A549 (cell line): ENCODE measurements at regions not wholly inside any gene's neighbourhood (a gene's known extent, or its start where the extent isn't known, plus 50 kb on each side); places are given as distances from the start of the nearest gene placed in this dataset.

Source experiments
- ATAC-seq, 2 experiments: fragments of 200-7000 bp in 1 of 2; fragments of >200 bp in 1 of 2; cut with Nextera tagmentation in 1 of 2; cut with Tn5 transposase in 1 of 2; 3 replicates each; pipeline versions ENCODE4 v1.8.0 to v1.9.1; 2018 to 2020; ENCODE audit warnings: mild to moderate bottlenecking in 1 of 2, moderate library complexity in 1 of 2
- CTCF ChIA-PET: fragments of 300-600 bp; sonication (Branson Sonifier 250); formaldehyde crosslinking; extraction: SDS; loops from one replicate; lab custom pipeline; 2021; ENCODE audit warnings: antibody characterized with exemption, inconsistent platforms; lab: Yijun Ruan, JAX
- POLR2A ChIA-PET: fragments of 350-600 bp; formaldehyde crosslinking; extraction: SDS; loops from one replicate; lab custom pipeline; 2021; ENCODE audit warnings: antibody characterized with exemption, inconsistent platforms; lab: Yijun Ruan, JAX
- DNase-seq, 2 experiments: peaks; one replicate each; pipeline versions ENCODE4 v3.0.0 to v3.0.0-alpha.2; 2011 to 2016; ENCODE audit warnings: low read depth in 1 of 2, low spot score in 1 of 2
- FAIRE-seq: peaks from 2 replicates; lab custom pipeline; 2011; peaks lifted over from hg19 to GRCh38; lab: Jason Lieb, UNC
- H3K27ac ChIP-seq, 2 experiments: fragments of >200 bp; sonication (Bioruptor Twin); formaldehyde crosslinking; 3 replicates each; pipeline ENCODE4 v1.5.1; 2016 to 2017
- H3K4me1 ChIP-seq: fragments of >200 bp; sonication (Bioruptor Twin); formaldehyde crosslinking; 3 replicates; pipeline ENCODE4 v1.6.1; 2016
- H3K4me2 ChIP-seq: fragments of >200 bp; sonication (Bioruptor Twin); formaldehyde crosslinking; 3 replicates; pipeline ENCODE4 v1.6.1; 2016
- H3K4me3 ChIP-seq: fragments of >200 bp; sonication (Bioruptor Twin); formaldehyde crosslinking; 3 replicates; pipeline ENCODE4 v1.5.1; 2016
- H3K9me3 ChIP-seq: fragments of >200 bp; sonication (Bioruptor Twin); formaldehyde crosslinking; 3 replicates; pipeline ENCODE4 v1.6.1; 2016
- ATOH8 ChIP-seq: fragments of 250-450 bp; sonication (Bioruptor Pico); IDR thresholded peaks from 2 replicates; pipeline ENCODE4 v1.5.0; 2020; ENCODE audit warnings: low read depth, mild to moderate bottlenecking, moderate library complexity
- BCL3 ChIP-seq: fragments of >200 bp; sonication (Bioruptor Twin); formaldehyde crosslinking; IDR thresholded peaks from 3 replicates; pipeline ENCODE4 v1.6.1; 2016
- CBX2 ChIP-seq: fragments of 200-600 bp; sonication (generic); IDR thresholded peaks from 2 replicates; pipeline ENCODE4 v1.6.1; 2016; ENCODE audit warnings: low read depth, mild to moderate bottlenecking, borderline replicate concordance
- CHD2 ChIP-seq: fragments of 150-350 bp; IDR thresholded peaks from 2 replicates; pipeline ENCODE4 v1.6.1; 2014; ENCODE audit warnings: low read length; ENCODE audit not compliant: partially characterized antibody
- E2F6 ChIP-seq: IDR thresholded peaks from 2 replicates; pipeline ENCODE4 v1.6.1; 2012; ENCODE audit warnings: low read depth, borderline replicate concordance
- EHMT2 ChIP-seq: fragments of 200-600 bp; sonication (generic); IDR thresholded peaks from 2 replicates; pipeline ENCODE4 v1.6.1; 2016; ENCODE audit warnings: antibody characterized with exemption, low read depth, mild to moderate bottlenecking, moderate library complexity
- ELK1 ChIP-seq: fragments of 150-350 bp; IDR thresholded peaks from 2 replicates; pipeline ENCODE4 v1.6.1; 2014; ENCODE audit warnings: low read depth, mild to moderate bottlenecking, low read length
- FOSL2 ChIP-seq, 2 experiments: fragments of 450-650 bp in 1 of 2; fragments of >200 bp in 1 of 2; sonication (Bioruptor Twin) in 1 of 2; formaldehyde crosslinking; IDR thresholded peaks; 2 replicates each; pipeline versions ENCODE4 v1.5.0 to v1.6.1; 2016 to 2020; ENCODE audit warnings: mild to moderate bottlenecking in 1 of 2, moderate library complexity in 1 of 2
- HES2 ChIP-seq: fragments of >200 bp; sonication (Bioruptor Twin); formaldehyde crosslinking; IDR thresholded peaks from 2 replicates; pipeline ENCODE4 v1.6.1; 2016
- HEYL ChIP-seq: fragments of 250-450 bp; sonication (Bioruptor Pico); IDR thresholded peaks from 2 replicates; pipeline ENCODE4 v1.8.0; 2021; ENCODE audit warnings: mild to moderate bottlenecking, moderate library complexity
- KDM1A ChIP-seq: fragments of 200-600 bp; sonication (generic); IDR thresholded peaks from 2 replicates; pipeline ENCODE4 v1.6.1; 2016; ENCODE audit warnings: low read depth, mild to moderate bottlenecking
- MAX ChIP-seq: IDR thresholded peaks from 2 replicates; pipeline ENCODE4 v1.6.1; 2012
- MAZ ChIP-seq: fragments of 150-350 bp; IDR thresholded peaks from 2 replicates; pipeline ENCODE4 v1.6.1; 2014; ENCODE audit warnings: antibody characterized with exemption, low read depth, low read length, borderline replicate concordance
- MYC ChIP-seq: IDR thresholded peaks from 2 replicates; pipeline ENCODE4 v1.6.1; 2012; ENCODE audit warnings: mild to moderate bottlenecking, inconsistent platforms, low read length, improper control_type of control experiment, borderline replicate concordance
- PBX3 ChIP-seq: IDR thresholded peaks from 2 replicates; pipeline ENCODE4 v1.6.1; 2012
- PHF8 ChIP-seq: fragments of 200-600 bp; sonication (generic); IDR thresholded peaks from 2 replicates; pipeline ENCODE4 v1.6.1; 2016; ENCODE audit warnings: low read depth, mild to moderate bottlenecking, antibody characterized with exemption, moderate library complexity, borderline replicate concordance
- POLR2A ChIP-seq: IDR thresholded peaks from 2 replicates; pipeline ENCODE4 v1.6.1; 2012; ENCODE audit warnings: mild to moderate bottlenecking, low read length
- POLR2AphosphoS2 ChIP-seq: conservative IDR thresholded peaks from 2 replicates; pipeline ENCODE4 v1.6.1; 2012; ENCODE audit warnings: low read length, improper control_type of control experiment, inconsistent platforms
- RFX5 ChIP-seq: fragments of 450-650 bp; IDR thresholded peaks from 2 replicates; pipeline ENCODE4 v1.7.1; 2014; ENCODE audit warnings: antibody characterized with exemption, mild to moderate bottlenecking, moderate library complexity
- TP53 ChIP-seq: fragments of 250-450 bp; sonication (Bioruptor Pico); IDR thresholded peaks from 2 replicates; pipeline ENCODE4 v1.5.0; 2021; ENCODE audit warnings: mild to moderate bottlenecking, moderate library complexity
- ZNF302 ChIP-seq: fragments of 250-450 bp; sonication (Bioruptor Pico); IDR thresholded peaks from 2 replicates; pipeline ENCODE4 v1.9.0; 2021; ENCODE audit warnings: inconsistent platforms, mild to moderate bottlenecking, moderate library complexity
- ZSCAN20 ChIP-seq: fragments of 250-450 bp; sonication (Bioruptor Pico); IDR thresholded peaks from 2 replicates; pipeline ENCODE4 v1.8.0; 2022; ENCODE audit warnings: mild to moderate bottlenecking, moderate library complexity
- WGBS: methylation state at CpG from one replicate; pipeline ENCODE4 v1.1.6; 2017; ENCODE audit errors: missing lambda C conversion rate; 5-methylcytosine and 5-hydroxymethylcytosine counted together

- H3K4me2 ChIP-seq: no peak overlapping the region
- FAIRE-seq: no peak
- TF ChIP-seq MAZ (no peak), POLR2A (no peak), ZSCAN20 (CRISPR knock-in tag) (no peak), POLR2AphosphoS2 (no peak), TP53 (CRISPR knock-in tag) (no peak), BCL3 (no peak), PHF8 (no peak), E2F6 (no peak), PBX3 (no peak), HES2 (no peak), ZNF302 (CRISPR knock-in tag) (no peak), CBX2 (no peak), ELK1 (no peak), ATOH8 (CRISPR knock-in tag) (no peak), MAX (no peak)
- TF ChIP-seq, all 56 proteins: peak for 0
- Histone ChIP-seq H3K4me3 (no peak overlapping the region), H3K9me3 (peaks cover 16% of the 10 kb centered on the region), H3K4me1 (peaks cover 7% of the 10 kb centered on the region), H3K27ac (peak overlapping the region; percentile 40 to 69; a peak in 4 of 6 replicates)
- ChIA-PET CTCF (interaction anchor here (1.1 kb wide), 1 partner anchor 174 kb away, joined by 3 read pairs; no protein-coding TSS in a partner anchor), POLR2A (no interaction called here)
- DNase-seq (no peak), ATAC-seq (no peak)
- whole genome bisulfite sequencing: 58% methylated on average over 1 of the region's 1 CpG
These were observed 546.7 kb downstream of the RFC3 start for GRCh38 chr13:34364633-34365032.

- 4% methylated on average over 1 of the region's 1 CpG for WGBS
- H3K4me3 ChIP-seq: no peak overlapping the region
- H3K27ac ChIP-seq: peak overlapping the region; percentile 93 to 99
- H3K4me2 ChIP-seq: no peak overlapping the region
- POLR2A ChIA-PET: no interaction called here
- H3K4me1 ChIP-seq: peaks cover 34% of the 10 kb centered on the region
- FAIRE-seq (no peak), DNase-seq (no peak), ATAC-seq (no peak)
- peaks cover 16% of the 10 kb centered on the region for H3K9me3 ChIP-seq
- CTCF ChIA-PET: no interaction called here
- TF ChIP-seq FOSL2 (IDR thresholded peaks at IDR 0.05): no peak
- no peak for TF ChIP-seq FOSL2 (CRISPR knock-in tag; IDR thresholded peaks at IDR 0.05)
- no peak for TF ChIP-seq TP53 (CRISPR knock-in tag)
- TF ChIP-seq RFX5: no peak
- no peak for TF ChIP-seq HEYL (CRISPR knock-in tag)
- no peak for TF ChIP-seq CHD2
- no peak for TF ChIP-seq KDM1A
- TF ChIP-seq MYC: no peak
- no peak for TF ChIP-seq ZSCAN20 (CRISPR knock-in tag)
- no peak for TF ChIP-seq E2F6
- no peak for TF ChIP-seq EHMT2
- TF ChIP-seq MAX: no peak
These were observed 552.0 kb downstream of the RFC3 start for GRCh38 chr13:34369931-34370330.
